Stomach (tissue), 4 donors: ENCODE measurements at regions not wholly inside any gene's neighbourhood (a gene's known extent, or its start where the extent isn't known, plus 50 kb on each side); places are given as distances from the start of the nearest gene placed in this dataset.

ENCODE experiments used
- POLR2A ChIP-seq, 4 donors: fragments of 450-650 bp; IDR thresholded peaks; one replicate each; pipeline ENCODE4 v1.6.1; 2016; ENCODE audit warnings: antibody characterized with exemption in 4 of 4, control low read depth in 2 of 4, mild to moderate bottlenecking in 1 of 4, moderate library complexity in 1 of 4
- TF ChIP-seq, protein P1 (sequence below), 7 experiments: fragments of 450-650 bp in 4 of 7; fragments of 200-600 bp in 3 of 7; sonication (generic) in 3 of 7; IDR thresholded peaks; one replicate each; pipeline ENCODE4 v1.5.1; 2016 to 2019; ENCODE audit warnings: antibody characterized with exemption in 7 of 7, control low read depth in 2 of 7, mild to moderate bottlenecking in 1 of 7

GRCh38 chr12:3974883-3975282 lies 101.7 kb upstream of the PARP11 start:
- TF ChIP-seq, protein P1, sequence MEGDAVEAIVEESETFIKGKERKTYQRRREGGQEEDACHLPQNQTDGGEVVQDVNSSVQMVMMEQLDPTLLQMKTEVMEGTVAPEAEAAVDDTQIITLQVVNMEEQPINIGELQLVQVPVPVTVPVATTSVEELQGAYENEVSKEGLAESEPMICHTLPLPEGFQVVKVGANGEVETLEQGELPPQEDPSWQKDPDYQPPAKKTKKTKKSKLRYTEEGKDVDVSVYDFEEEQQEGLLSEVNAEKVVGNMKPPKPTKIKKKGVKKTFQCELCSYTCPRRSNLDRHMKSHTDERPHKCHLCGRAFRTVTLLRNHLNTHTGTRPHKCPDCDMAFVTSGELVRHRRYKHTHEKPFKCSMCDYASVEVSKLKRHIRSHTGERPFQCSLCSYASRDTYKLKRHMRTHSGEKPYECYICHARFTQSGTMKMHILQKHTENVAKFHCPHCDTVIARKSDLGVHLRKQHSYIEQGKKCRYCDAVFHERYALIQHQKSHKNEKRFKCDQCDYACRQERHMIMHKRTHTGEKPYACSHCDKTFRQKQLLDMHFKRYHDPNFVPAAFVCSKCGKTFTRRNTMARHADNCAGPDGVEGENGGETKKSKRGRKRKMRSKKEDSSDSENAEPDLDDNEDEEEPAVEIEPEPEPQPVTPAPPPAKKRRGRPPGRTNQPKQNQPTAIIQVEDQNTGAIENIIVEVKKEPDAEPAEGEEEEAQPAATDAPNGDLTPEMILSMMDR (IDR thresholded peaks at IDR 0.05): no peak
- TF ChIP-seq POLR2A (IDR thresholded peaks at IDR 0.05): no peak
